ENCODE measurements at regions not wholly inside any gene's neighbourhood (a gene's known extent, or its start where the extent isn't known, plus 50 kb on each side); places are given as distances from the start of the nearest gene placed in this dataset.
"Not testable (repeated sequence)": the region's sequence is repeated elsewhere in the genome, so short reads cannot be mapped to it uniquely, and the experiment has no call there.

DNA sequence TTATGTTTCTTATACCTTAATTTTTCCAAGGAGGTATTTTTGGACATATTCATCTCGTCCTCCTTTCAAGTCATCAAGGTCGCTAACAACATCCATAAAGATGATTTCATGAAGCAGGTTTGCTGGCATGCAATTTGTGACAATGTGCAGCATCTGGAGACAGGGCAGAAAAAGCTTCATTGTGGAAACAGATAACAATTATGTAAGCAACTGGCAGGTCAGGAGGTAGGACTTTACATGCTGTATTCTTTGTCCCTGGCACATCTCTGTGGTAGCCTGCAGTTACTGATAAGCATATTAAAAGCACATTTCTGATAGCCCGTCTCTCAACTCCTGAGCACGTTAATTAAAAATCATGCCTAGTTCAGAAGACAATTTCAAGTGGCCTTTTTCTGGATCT, 156.8 kb downstream of the LEPR start:
- Histone ChIP-seq H3K27me3 (ENCODE audit: control insufficient read depth in 2 of 2, insufficient read depth in 2 of 2, low read length in 2 of 2) (no peaks in the 10 kb centered on the region), H3K27ac (ENCODE audit: low read depth, low read length) (no peak overlapping the region), H3K4me1 (ENCODE audit: control insufficient read depth in 2 of 2, insufficient read depth in 2 of 2, low read length in 2 of 2) (no peaks in the 10 kb centered on the region), H3K9me3 (ENCODE audit: control insufficient read depth in 2 of 3, low read length in 3 of 3) (no peaks in the 10 kb centered on the region), H3K4me3 (ENCODE audit: low read length) (no peak overlapping the region), H3K36me3 (ENCODE audit: control insufficient read depth in 2 of 3, insufficient read depth in 3 of 3, low read length in 3 of 3) (no peaks in the 10 kb centered on the region)
- intact Hi-C loops (cut with micrococcal nuclease) = no loop called here
- H3K27me3 Mint-ChIP-seq = peaks cover 0 to 7% (median 0%) of the 10 kb centered on the region in 5 donors
- no peak overlapping the region for H3K4me3 Mint-ChIP-seq
- ChIA-PET POLR2A (no interaction called here), CTCF (no interaction called here)
- no peak for DNase-seq
- ATAC-seq = no peak
- H3K27ac Mint-ChIP-seq = no peak overlapping the region
- H3K36me3 Mint-ChIP-seq = no peaks in the 10 kb centered on the region
- H3K4me1 Mint-ChIP-seq = no peaks in the 10 kb centered on the region
- H3K9me3 Mint-ChIP-seq = peaks cover 0 to 3% (median 0%) of the 10 kb centered on the region in 11 donors

DNA sequence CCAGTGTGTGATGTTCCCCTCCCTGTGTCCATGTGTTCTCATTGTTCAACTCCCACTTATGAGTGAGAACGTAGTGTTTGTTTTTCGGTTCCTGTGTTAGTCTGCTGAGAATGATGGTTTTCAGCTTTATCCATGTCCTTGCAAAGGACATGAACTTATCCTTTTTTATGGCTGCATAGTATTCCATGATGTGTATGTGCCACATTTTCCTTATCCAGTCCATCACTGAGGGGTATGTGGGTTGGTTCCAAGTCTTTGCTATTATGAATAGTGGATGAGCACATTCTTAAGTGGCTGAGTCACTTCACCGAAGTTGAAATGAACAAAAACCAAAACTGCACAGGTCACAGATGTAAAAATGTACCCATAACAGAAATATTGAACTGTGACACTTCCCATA, 157.5 kb downstream of the LEPR start:
- H3K4me3 ChIP-seq (ENCODE audit: low read length); H3K9me3 ChIP-seq (ENCODE audit: control insufficient read depth in 2 of 3, low read length in 3 of 3); H3K27ac ChIP-seq (ENCODE audit: low read depth, low read length); H3K4me3 Mint-ChIP-seq; DNase-seq; POLR2A ChIA-PET; H3K36me3 Mint-ChIP-seq; H3K4me1 Mint-ChIP-seq; H3K4me1 ChIP-seq (ENCODE audit: control insufficient read depth in 2 of 2, insufficient read depth in 2 of 2, low read length in 2 of 2); H3K9me3 Mint-ChIP-seq; ATAC-seq; CTCF ChIA-PET; H3K27me3 Mint-ChIP-seq; H3K36me3 ChIP-seq (ENCODE audit: control insufficient read depth in 2 of 3, insufficient read depth in 3 of 3, low read length in 3 of 3); H3K27ac Mint-ChIP-seq; intact Hi-C loops (cut with micrococcal nuclease); H3K27me3 ChIP-seq (ENCODE audit: control insufficient read depth in 2 of 2, insufficient read depth in 2 of 2, low read length in 2 of 2): not testable (repeated sequence)

DNA sequence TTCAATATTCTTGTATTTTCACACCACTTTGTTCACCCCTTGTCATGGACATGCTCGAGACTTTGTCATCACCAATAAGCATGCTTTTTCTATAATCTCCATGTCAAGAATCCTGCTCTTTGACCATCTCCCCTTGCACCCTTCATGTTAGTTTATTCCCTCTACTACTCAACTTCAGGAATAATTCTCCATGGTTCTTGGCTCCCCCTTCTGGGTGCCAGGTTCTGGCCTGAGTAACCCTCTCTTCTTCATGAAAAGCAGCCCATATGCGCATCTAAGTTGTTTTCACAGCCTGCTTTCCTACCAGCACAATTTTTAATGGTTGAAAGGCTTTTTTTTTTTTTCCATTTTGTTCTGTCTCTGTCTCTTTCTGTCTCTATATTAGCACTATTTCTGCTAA, 160.7 kb downstream of the LEPR start:
- Mint-ChIP-seq H3K36me3 (no peaks in the 10 kb centered on the region), H3K4me1 (no peaks in the 10 kb centered on the region), H3K4me3 (no peak overlapping the region), H3K9me3 (peaks cover 0 to 9% (median 3%) of the 10 kb centered on the region in 11 donors), H3K27me3 (peaks cover 0 to 7% (median 4%) of the 10 kb centered on the region in 5 donors), H3K27ac (no peak overlapping the region)
- POLR2A ChIA-PET = no interaction called here
- ATAC-seq (no peak), DNase-seq (no peak)
- Histone ChIP-seq H3K27ac (ENCODE audit: low read depth, low read length) (no peak overlapping the region), H3K36me3 (ENCODE audit: control insufficient read depth in 2 of 3, insufficient read depth in 3 of 3, low read length in 3 of 3) (no peaks in the 10 kb centered on the region), H3K4me1 (ENCODE audit: control insufficient read depth in 2 of 2, insufficient read depth in 2 of 2, low read length in 2 of 2) (no peaks in the 10 kb centered on the region), H3K4me3 (ENCODE audit: low read length) (no peak overlapping the region), H3K9me3 (ENCODE audit: control insufficient read depth in 2 of 3, low read length in 3 of 3) (no peaks in the 10 kb centered on the region), H3K27me3 (ENCODE audit: control insufficient read depth in 2 of 2, insufficient read depth in 2 of 2, low read length in 2 of 2) (no peaks in the 10 kb centered on the region)
- CTCF ChIA-PET = no interaction called here
- intact Hi-C loops (cut with micrococcal nuclease) = no loop called here

DNA sequence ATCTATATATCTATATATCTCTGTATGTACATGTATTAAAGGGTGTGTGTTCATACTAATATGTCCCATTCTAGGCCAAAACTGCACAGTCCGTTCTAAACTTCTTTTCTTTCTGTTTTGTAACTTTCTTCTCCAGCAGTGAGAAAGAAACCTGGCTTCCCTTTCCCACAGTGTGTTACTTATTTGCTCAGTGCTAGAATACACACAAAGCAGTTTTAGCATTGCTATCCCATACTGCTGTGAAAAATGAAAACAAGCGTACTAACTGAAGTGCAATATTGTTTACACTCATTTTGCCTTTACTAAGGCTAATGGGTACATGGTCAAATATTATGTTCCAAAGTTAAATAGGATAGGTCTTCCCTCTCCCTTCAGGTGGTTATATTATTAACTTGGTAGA, 163.9 kb downstream of the LEPR start:
- Mint-ChIP-seq H3K9me3 (peaks cover 0 to 9% (median 3%) of the 10 kb centered on the region in 11 donors), H3K4me3 (no peak overlapping the region), H3K27ac (no peak overlapping the region), H3K27me3 (peaks cover 0 to 7% (median 4%) of the 10 kb centered on the region in 5 donors), H3K4me1 (no peaks in the 10 kb centered on the region), H3K36me3 (no peaks in the 10 kb centered on the region)
- DNase-seq (no peak), ATAC-seq (no peak)
- CTCF ChIA-PET = no interaction called here
- no peaks in the 10 kb centered on the region for H3K4me1 ChIP-seq (ENCODE audit: control insufficient read depth in 2 of 2, insufficient read depth in 2 of 2, low read length in 2 of 2)
- H3K4me3 ChIP-seq (ENCODE audit: low read length) = no peak overlapping the region
- intact Hi-C loops (cut with micrococcal nuclease) = no loop called here
- no peak overlapping the region for H3K27ac ChIP-seq (ENCODE audit: low read depth, low read length)
- H3K36me3 ChIP-seq (ENCODE audit: control insufficient read depth in 2 of 3, insufficient read depth in 3 of 3, low read length in 3 of 3) = no peaks in the 10 kb centered on the region
- POLR2A ChIA-PET = no interaction called here
- no peaks in the 10 kb centered on the region for H3K9me3 ChIP-seq (ENCODE audit: control insufficient read depth in 2 of 3, low read length in 3 of 3)
- H3K27me3 ChIP-seq (ENCODE audit: control insufficient read depth in 2 of 2, insufficient read depth in 2 of 2, low read length in 2 of 2) = no peaks in the 10 kb centered on the region

DNA sequence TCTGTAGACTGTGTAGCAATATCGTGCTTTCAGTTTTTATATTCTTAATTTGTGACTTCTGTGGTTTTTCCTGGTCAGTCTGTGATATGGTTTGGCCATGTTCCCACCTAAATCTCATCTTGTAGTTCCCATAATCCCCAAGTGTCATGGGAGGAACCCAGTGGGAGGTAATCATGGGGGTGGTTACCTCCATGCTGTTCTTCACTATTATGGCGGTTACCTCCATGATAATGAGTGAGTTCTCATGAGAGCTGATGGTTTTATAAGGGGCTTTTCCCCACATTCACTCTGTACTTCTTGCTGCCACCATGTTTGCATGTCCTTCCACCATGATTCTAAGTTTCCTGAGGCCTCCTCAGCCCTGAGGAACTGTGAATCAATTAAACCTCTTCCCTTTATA, 169.8 kb downstream of the LEPR start:
- DNase-seq (no peak), ATAC-seq (no peak)
- ChIA-PET POLR2A (no interaction called here), CTCF (no interaction called here)
- Histone ChIP-seq H3K9me3 (ENCODE audit: control insufficient read depth in 2 of 3, low read length in 3 of 3) (no peaks in the 10 kb centered on the region), H3K27ac (ENCODE audit: low read depth, low read length) (no peak overlapping the region), H3K4me1 (ENCODE audit: control insufficient read depth in 2 of 2, insufficient read depth in 2 of 2, low read length in 2 of 2) (no peaks in the 10 kb centered on the region), H3K36me3 (ENCODE audit: control insufficient read depth in 2 of 3, insufficient read depth in 3 of 3, low read length in 3 of 3) (no peaks in the 10 kb centered on the region), H3K4me3 (ENCODE audit: low read length) (no peak overlapping the region), H3K27me3 (ENCODE audit: control insufficient read depth in 2 of 2, insufficient read depth in 2 of 2, low read length in 2 of 2) (no peaks in the 10 kb centered on the region)
- H3K36me3 Mint-ChIP-seq = peaks cover 0 to 4% (median 0%) of the 10 kb centered on the region in 5 donors
- intact Hi-C loops (cut with micrococcal nuclease) = no loop called here
- peaks cover 0 to 5% (median 0%) of the 10 kb centered on the region in 5 donors for H3K27me3 Mint-ChIP-seq
- H3K9me3 Mint-ChIP-seq = peaks cover 0 to 2% (median 0%) of the 10 kb centered on the region in 11 donors
- no peak overlapping the region for H3K27ac Mint-ChIP-seq
- no peaks in the 10 kb centered on the region for H3K4me1 Mint-ChIP-seq
- no peak overlapping the region for H3K4me3 Mint-ChIP-seq

DNA sequence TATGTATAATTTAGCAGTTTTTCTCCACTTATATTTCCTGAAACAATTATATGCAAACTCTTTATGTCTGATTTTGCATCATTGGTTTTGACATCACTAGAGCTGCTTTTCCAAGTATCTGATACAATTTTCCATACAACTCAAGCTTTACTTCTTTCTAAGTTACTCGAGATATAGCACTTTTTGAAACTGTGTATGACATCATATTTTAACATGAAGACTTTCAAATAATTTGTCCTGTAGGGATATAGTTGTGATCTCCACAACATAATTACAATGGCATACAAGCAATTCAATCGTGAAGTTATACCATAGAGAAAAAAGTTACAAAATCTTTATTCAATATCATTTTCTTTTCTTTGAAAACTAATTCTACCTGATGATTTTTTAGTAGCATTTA, 173.0 kb downstream of the LEPR start:
- H3K36me3 Mint-ChIP-seq = peaks cover 0 to 4% (median 0%) of the 10 kb centered on the region in 5 donors
- intact Hi-C loops (cut with micrococcal nuclease) = no loop called here

DNA sequence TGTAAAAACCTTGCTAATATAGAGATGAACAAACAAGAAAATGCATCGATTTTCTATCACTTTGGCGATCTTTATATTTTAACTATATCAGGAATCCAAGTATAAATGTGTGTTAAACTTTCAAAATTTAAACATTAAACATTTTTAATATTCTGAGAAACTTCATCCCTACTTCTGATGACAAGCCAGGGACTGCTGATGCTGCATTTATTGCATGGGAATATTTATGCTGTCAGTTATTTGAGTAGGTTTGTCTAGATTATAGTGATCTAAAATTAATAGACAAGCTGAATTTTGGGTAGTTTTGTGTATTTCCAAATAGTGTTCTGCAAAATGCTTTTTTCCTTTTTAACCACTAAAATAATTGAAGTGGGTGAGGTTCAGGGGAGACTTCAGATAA, 175.3 kb downstream of the LEPR start:
- Mint-ChIP-seq H3K4me3 (no peak overlapping the region), H3K36me3 (peaks cover 0 to 4% (median 0%) of the 10 kb centered on the region in 5 donors)

More for the DNA sequence above, 173.0 kb downstream of the LEPR start:
- Histone ChIP-seq H3K27me3 (ENCODE audit: control insufficient read depth in 2 of 2, insufficient read depth in 2 of 2, low read length in 2 of 2) (no peaks in the 10 kb centered on the region), H3K36me3 (ENCODE audit: control insufficient read depth in 2 of 3, insufficient read depth in 3 of 3, low read length in 3 of 3) (no peaks in the 10 kb centered on the region), H3K4me1 (ENCODE audit: control insufficient read depth in 2 of 2, insufficient read depth in 2 of 2, low read length in 2 of 2) (no peaks in the 10 kb centered on the region), H3K27ac (ENCODE audit: low read depth, low read length) (no peak overlapping the region), H3K4me3 (ENCODE audit: low read length) (no peak overlapping the region), H3K9me3 (ENCODE audit: control insufficient read depth in 2 of 3, low read length in 3 of 3) (no peaks in the 10 kb centered on the region)
- Mint-ChIP-seq H3K27ac (no peak overlapping the region), H3K4me1 (no peaks in the 10 kb centered on the region), H3K9me3 (peaks cover 0 to 2% (median 0%) of the 10 kb centered on the region in 11 donors), H3K4me3 (no peak overlapping the region), H3K27me3 (peaks cover 0 to 5% (median 0%) of the 10 kb centered on the region in 5 donors)
- ChIA-PET CTCF (no interaction called here), POLR2A (no interaction called here)
- ATAC-seq = no peak
- DNase-seq = no peak

More for the DNA sequence above, 175.3 kb downstream of the LEPR start:
- Mint-ChIP-seq H3K4me1 (no peaks in the 10 kb centered on the region), H3K27me3 (peaks cover 0 to 5% (median 0%) of the 10 kb centered on the region in 5 donors), H3K9me3 (no peaks in the 10 kb centered on the region), H3K27ac (no peak overlapping the region)
- H3K4me1 ChIP-seq (ENCODE audit: control insufficient read depth in 2 of 2, insufficient read depth in 2 of 2, low read length in 2 of 2) = no peaks in the 10 kb centered on the region
- H3K27me3 ChIP-seq (ENCODE audit: control insufficient read depth in 2 of 2, insufficient read depth in 2 of 2, low read length in 2 of 2) = no peaks in the 10 kb centered on the region
- ChIA-PET POLR2A (no interaction called here), CTCF (no interaction called here)
- DNase-seq (no peak), ATAC-seq (no peak)
- intact Hi-C loops (cut with micrococcal nuclease) = no loop called here
- no peak overlapping the region for H3K27ac ChIP-seq (ENCODE audit: low read depth, low read length)
- no peaks in the 10 kb centered on the region for H3K9me3 ChIP-seq (ENCODE audit: control insufficient read depth in 2 of 3, low read length in 3 of 3)
- H3K4me3 ChIP-seq (ENCODE audit: low read length) = no peak overlapping the region
- H3K36me3 ChIP-seq (ENCODE audit: control insufficient read depth in 2 of 3, insufficient read depth in 3 of 3, low read length in 3 of 3) = no peaks in the 10 kb centered on the region
